HG02610 (cell line): ENCODE measurements at regions not wholly inside any gene's neighbourhood (a gene's known extent, or its start where the extent isn't known, plus 50 kb on each side); places are given as distances from the start of the nearest gene placed in this dataset.

Experiments used
- ATAC-seq: cut with Tn5 transposase; IDR thresholded peaks from one replicate; pipeline ENCODE4 v1.9.1; 2021; ENCODE audit warnings: mild to moderate bottlenecking, moderate library complexity; ENCODE audit not compliant: unreplicated experiment

- no peak for ATAC-seq
These were observed 416.4 kb downstream of the EPM2A start for GRCh38 chr6:145318952-145319351.

- ATAC-seq: no peak
These were observed 415.7 kb downstream of the EPM2A start for GRCh38 chr6:145319605-145320004.

GRCh38 chr6:145323646-145324045 lies 411.7 kb downstream of the EPM2A start:
- no peak for ATAC-seq

- ATAC-seq: no peak
These were observed 407.7 kb downstream of the EPM2A start for GRCh38 chr6:145327586-145327985.

- ATAC-seq: no peak
These were observed 406.1 kb downstream of the EPM2A start for GRCh38 chr6:145329257-145329656.

GRCh38 chr6:145331066-145331465 lies 404.3 kb downstream of the EPM2A start:
- ATAC-seq: no peak

- ATAC-seq: no peak
These were observed 403.3 kb downstream of the EPM2A start for GRCh38 chr6:145332011-145332410.

GRCh38 chr6:145336119-145336518 lies 399.2 kb downstream of the EPM2A start:
- ATAC-seq: no peak

GRCh38 chr6:145339089-145339488 lies 396.2 kb downstream of the EPM2A start:
- ATAC-seq: no peak

- no peak for ATAC-seq
These were observed 395.1 kb downstream of the EPM2A start for GRCh38 chr6:145340256-145340655.

GRCh38 chr6:145345094-145345493 lies 390.2 kb downstream of the EPM2A start:
- no peak for ATAC-seq

- ATAC-seq: no peak
These were observed 388.1 kb downstream of the EPM2A start for GRCh38 chr6:145347216-145347615.

- peak; percentile 79 for ATAC-seq
These were observed 385.3 kb downstream of the EPM2A start for GRCh38 chr6:145349950-145350510.

GRCh38 chr6:145350928-145351327 lies 384.4 kb downstream of the EPM2A start:
- ATAC-seq: no peak

- no peak for ATAC-seq
These were observed 382.8 kb downstream of the EPM2A start for GRCh38 chr6:145352382-145353080.

GRCh38 chr6:145360865-145361264 lies 374.5 kb downstream of the EPM2A start:
- no peak for ATAC-seq

- no peak for ATAC-seq
These were observed 368.2 kb downstream of the EPM2A start for GRCh38 chr6:145367149-145367548.

GRCh38 chr6:145368075-145368474 lies 367.2 kb downstream of the EPM2A start:
- no peak for ATAC-seq

- ATAC-seq: no peak
These were observed 364.8 kb downstream of the EPM2A start for GRCh38 chr6:145370559-145370958.

GRCh38 chr6:145372671-145373151 lies 362.6 kb downstream of the EPM2A start:
- ATAC-seq: peak; percentile 97

GRCh38 chr6:145373826-145374225 lies 361.5 kb downstream of the EPM2A start:
- ATAC-seq: no peak

GRCh38 chr6:145374570-145374969 lies 360.8 kb downstream of the EPM2A start:
- ATAC-seq: no peak

- ATAC-seq: no peak
These were observed 359.8 kb downstream of the EPM2A start for GRCh38 chr6:145375502-145375901.
